K562 (cell line): ENCODE measurements at regions not wholly inside any gene's neighbourhood (a gene's known extent, or its start where the extent isn't known, plus 50 kb on each side); places are given as distances from the start of the nearest gene placed in this dataset.

Experiments used
- ATAC-seq: fragments of 200-7000 bp; cut with Tn5 transposase; 3 replicates; pipeline ENCODE4 v1.9.1; 2020; ENCODE audit warnings: moderate library complexity
- BruUV-seq: library from RNA; stranded (reverse); fragments of 400-500 nt; replicated peaks from 2 replicates; lab custom pipeline; 2021; lab: Mats Ljungman, UMichigan
- CTCF ChIA-PET: fragments of 300-600 bp; formaldehyde crosslinking; extraction: SDS; loops from one replicate; lab custom pipeline; 2021; ENCODE audit warnings: low intra/inter-chr PET ratio; lab: Yijun Ruan, JAX
- POLR2A ChIA-PET: fragments of 300-600, 350-650 bp; sonication (Branson Sonifier 250); formaldehyde crosslinking; extraction: SDS; loops from one replicate; lab custom pipeline; 2021; ENCODE audit warnings: antibody characterized with exemption, inconsistent platforms; lab: Yijun Ruan, JAX
- DNase-seq, 4 experiments: peaks; one replicate each; pipeline versions ENCODE4 v3.0.0 to v3.0.0-alpha.2; 2011 to 2018; ENCODE audit warnings: low spot score in 3 of 4, mixed read lengths in 3 of 4; ENCODE audit errors: extremely low read depth in 1 of 4
- FAIRE-seq: peaks from 2 replicates; lab custom pipeline; 2011; peaks lifted over from hg19 to GRCh38; lab: Jason Lieb, UNC
- H2AFZ ChIP-seq: 2 replicates; pipeline ENCODE4 v1.6.0; 2011; ENCODE audit warnings: low read depth, low read length, control low read depth, inconsistent platforms
- H3K27ac ChIP-seq: fragments of 200-600 bp; 3 replicates; pipeline ENCODE4 v1.8.0; 2011; ENCODE audit warnings: low read depth, mild to moderate bottlenecking, control low read depth, inconsistent platforms, low read length, moderate library complexity, mixed read lengths; ENCODE audit errors: extremely low read depth
- H3K27me3 ChIP-seq, 2 experiments: fragments of 300-600 bp in 1 of 2; 2 replicates in 1 of 2; 3 replicates in 1 of 2; pipeline versions ENCODE4 v1.6.0 to v1.8.0; 2011; ENCODE audit warnings: inconsistent platforms in 2 of 2, low read length in 2 of 2, mild to moderate bottlenecking in 1 of 2, mixed read lengths in 1 of 2, moderate library complexity in 1 of 2; ENCODE audit not compliant: control insufficient read depth in 2 of 2, insufficient read depth in 2 of 2
- H3K36me3 ChIP-seq: fragments of 300-600 bp; 3 replicates; pipeline ENCODE4 v1.8.0; 2011; ENCODE audit warnings: mild to moderate bottlenecking, low read length, inconsistent platforms; ENCODE audit not compliant: control insufficient read depth, insufficient read depth
- H3K4me1 ChIP-seq, 2 experiments: fragments of 200-600 bp in 1 of 2; replicated peaks in 1 of 2; 2 replicates in 1 of 2; 3 replicates in 1 of 2; pipeline versions ENCODE4 v1.5.1 to v1.8.0; 2011; ENCODE audit warnings: inconsistent platforms in 2 of 2, low read length in 2 of 2, mild to moderate bottlenecking in 1 of 2, mixed read lengths in 1 of 2, moderate library complexity in 1 of 2; ENCODE audit not compliant: control insufficient read depth in 2 of 2, insufficient read depth in 2 of 2
- H3K4me2 ChIP-seq: 2 replicates; pipeline ENCODE4 v1.6.1; 2011; ENCODE audit warnings: low read length, control low read depth, inconsistent platforms, mixed read lengths; ENCODE audit not compliant: insufficient read depth
- H3K4me3 ChIP-seq: fragments of 200-600 bp; sonication (generic), shearing (Covaris generic); 2 replicates; pipeline ENCODE4 v1.5.1; 2016; ENCODE audit warnings: control low read depth, inconsistent platforms
- H3K79me2 ChIP-seq: fragments of 200-600 bp; 3 replicates; pipeline ENCODE4 v1.8.0; 2011; ENCODE audit warnings: low read length, inconsistent platforms; ENCODE audit not compliant: control insufficient read depth, insufficient read depth
- H3K9ac ChIP-seq, 2 experiments: 2 replicates each; pipeline versions ENCODE4 v1.6.0 to v1.6.1; 2011; ENCODE audit warnings: low read depth in 2 of 2, low read length in 2 of 2, control low read depth in 1 of 2, inconsistent platforms in 1 of 2, mild to moderate bottlenecking in 1 of 2, mixed read lengths in 1 of 2; ENCODE audit not compliant: insufficient read depth in 1 of 2
- H3K9me1 ChIP-seq: one replicate; pipeline ENCODE4 v1.6.0; 2011; ENCODE audit warnings: inconsistent platforms, mild to moderate bottlenecking, low read length, moderate library complexity; ENCODE audit not compliant: control insufficient read depth, insufficient read depth
- H3K9me3 ChIP-seq: replicated peaks from 2 replicates; pipeline ENCODE4 v1.5.1; 2011; ENCODE audit warnings: low read depth, low read length, inconsistent platforms; ENCODE audit not compliant: control insufficient read depth, insufficient read depth
- H4K20me1 ChIP-seq: replicated peaks from 2 replicates; pipeline ENCODE4 v1.6.1; 2011; ENCODE audit warnings: low read length, inconsistent platforms, mixed read lengths; ENCODE audit not compliant: control insufficient read depth, insufficient read depth
- HNRNPLL ChIP-seq: fragments of 200-400 bp; formaldehyde crosslinking; IDR thresholded peaks from 2 replicates; pipeline ENCODE4 v1.6.1; 2017; ENCODE audit warnings: low read length, low read depth, mild to moderate bottlenecking; ENCODE audit not compliant: poor library complexity, severe bottlenecking
- HOXB6 ChIP-seq: fragments of 250-450 bp; sonication (Bioruptor Pico); IDR thresholded peaks from 2 replicates; pipeline ENCODE4 v1.5.1; 2022; ENCODE audit warnings: mild to moderate bottlenecking, borderline replicate concordance
- L3MBTL2 ChIP-seq: fragments of 450-650 bp; IDR thresholded peaks from 2 replicates; pipeline ENCODE4 v1.6.1; 2016; ENCODE audit warnings: mild to moderate bottlenecking, moderate library complexity
- MYC ChIP-seq, 2 experiments: fragments of 250-450 bp in 1 of 2; sonication (Bioruptor Pico) in 1 of 2; IDR thresholded peaks; 2 replicates each; pipeline versions ENCODE4 v1.5.1 to v1.6.1; 2012 to 2021; ENCODE audit warnings: low read depth in 2 of 2, borderline replicate concordance in 1 of 2, improper control_type of control experiment in 1 of 2, low read length in 1 of 2, mild to moderate bottlenecking in 1 of 2, moderate library complexity in 1 of 2
- PCBP2 ChIP-seq: fragments of 200-400 bp; formaldehyde crosslinking; IDR thresholded peaks from 2 replicates; pipeline ENCODE4 v1.6.1; 2018; ENCODE audit warnings: low read length, low read depth, mild to moderate bottlenecking, moderate library complexity; ENCODE audit not compliant: poor library complexity, severe bottlenecking
- POLR2A ChIP-seq: fragments of 450-650 bp; conservative IDR thresholded peaks from 2 replicates; pipeline ENCODE4 v1.6.1; 2016
- TFE3 ChIP-seq: fragments of 450-650 bp; formaldehyde crosslinking; IDR thresholded peaks from 2 replicates; pipeline ENCODE4 v1.4.0; 2020; ENCODE audit warnings: mild to moderate bottlenecking, mixed read lengths
- ZFPM2 ChIP-seq: fragments of 250-450 bp; sonication (Bioruptor Pico); IDR thresholded peaks from 2 replicates; pipeline ENCODE4 v1.5.1; 2022; ENCODE audit warnings: mild to moderate bottlenecking
- ZNF431 ChIP-seq: sonication (generic); formaldehyde crosslinking; IDR thresholded peaks from 2 replicates; pipeline ENCODE4 v1.8.0; 2022; ENCODE audit warnings: mild to moderate bottlenecking, missing genetic modification reagents
- ZNF583 ChIP-seq: fragments of 250-450 bp; sonication (Bioruptor Pico); IDR thresholded peaks from 2 replicates; pipeline ENCODE4 v1.4.0; 2020
- ZNF584 ChIP-seq: fragments of 200-800 bp; sonication (Bioruptor generic); IDR thresholded peaks from 2 replicates; pipeline ENCODE4 v1.6.1; 2016; ENCODE audit warnings: low read depth, mild to moderate bottlenecking, missing genetic modification characterization, missing compliant biosample characterization
- WGBS: fragments of 100-300 bp; shearing (Covaris generic); methylation state at CpG from one replicate; pipeline ENCODE4 v1.1.6; 2016; ENCODE audit warnings: low coverage, mixed read lengths; ENCODE audit not compliant: insufficient coverage; ENCODE audit errors: missing lambda C conversion rate; 5-methylcytosine and 5-hydroxymethylcytosine counted together
- in situ Hi-C: fragments of 300-500 bp; cut with MboI; formaldehyde crosslinking; loops from 4 replicates; pipeline ENCODE4 v1.15.0; 2018; ENCODE audit warnings: inconsistent platforms, mixed read lengths
- intact Hi-C: fragments of 100-400 bp; cut with micrococcal nuclease; formaldehyde crosslinking; loops from 2 replicates; pipeline ENCODE4 v1.14.2; 2022
- TF ChIP-seq, protein P1 (sequence below): fragments of 450-650 bp; IDR thresholded peaks from 2 replicates; pipeline ENCODE4 v1.6.1; 2018; ENCODE audit warnings: mild to moderate bottlenecking, low read depth; ENCODE audit not compliant: partially characterized antibody

GRCh38 chr9:108207561-108208165 lies 648.1 kb downstream of the ACTL7B start:
- no peaks in the 10 kb centered on the region for H4K20me1 ChIP-seq
- TF ChIP-seq ZNF584 (CRISPR knock-in tag) (no peak), L3MBTL2 (peak; percentile 27; the same call in 1 of the 2 replicates)
- DNase-seq, result no peak
- H3K36me3 ChIP-seq, result no peaks in the 10 kb centered on the region
- in situ Hi-C loops (no loop called here), intact Hi-C loops (no loop called here)
- H3K4me3 ChIP-seq, result no peak overlapping the region
- H3K27me3 ChIP-seq, result peaks cover 3 to 8% of the 10 kb centered on the region in 2 experiments; a peak in 2 of 5 replicates
- 2% methylated on average over 7 of the region's 7 CpGs for WGBS
- H3K9ac ChIP-seq, result no peak overlapping the region
- no peak overlapping the region for H2AFZ ChIP-seq
- no TSS peak for BruUV-seq
- no peaks in the 10 kb centered on the region for H3K9me3 ChIP-seq
- H3K27ac ChIP-seq, result no peak overlapping the region
- ChIA-PET POLR2A (interaction anchor here (0.6 kb wide), 1 partner anchor 279 kb away, joined by 3 read pairs; no protein-coding TSS in a partner anchor), CTCF (no interaction called here)
- no peaks in the 10 kb centered on the region for H3K9me1 ChIP-seq
- peak; percentile 57 for ATAC-seq
- FAIRE-seq, result no peak
- no peaks in the 10 kb centered on the region for H3K4me1 ChIP-seq
- H3K4me2 ChIP-seq, result no peak overlapping the region
- H3K79me2 ChIP-seq, result no peaks in the 10 kb centered on the region

DNA sequence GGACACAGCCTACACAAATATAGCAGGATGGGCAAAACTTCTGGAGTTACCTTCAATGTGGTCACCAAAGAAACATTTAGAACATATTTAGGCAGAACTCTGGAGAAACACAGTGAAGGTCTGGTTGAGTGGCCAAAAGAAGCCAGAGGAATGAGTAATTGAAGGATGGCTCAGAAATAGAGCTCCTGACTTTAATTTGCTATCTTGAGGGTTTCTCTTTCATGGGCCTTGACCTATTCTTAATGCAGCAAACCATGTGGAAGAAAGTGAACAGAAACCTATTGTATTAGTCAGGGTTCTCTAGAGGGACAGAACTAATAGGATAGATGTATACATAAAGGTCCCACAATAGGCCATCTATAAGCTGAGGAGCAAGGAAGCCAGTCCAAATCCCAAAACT lies 650.5 kb downstream of the ACTL7B start:
- DNase-seq, result no peak
- ChIA-PET CTCF (no interaction called here), POLR2A (no interaction called here)
- FAIRE-seq, result no peak
- no peaks in the 10 kb centered on the region for H3K9me3 ChIP-seq
- in situ Hi-C loops (no loop called here), intact Hi-C loops (no loop called here)
- ATAC-seq, result no peak
- H3K9me1 ChIP-seq, result no peaks in the 10 kb centered on the region
- H3K4me1 ChIP-seq, result no peaks in the 10 kb centered on the region
- no peaks in the 10 kb centered on the region for H3K36me3 ChIP-seq
- H3K4me2 ChIP-seq, result no peak overlapping the region
- H3K79me2 ChIP-seq, result no peaks in the 10 kb centered on the region
- no peak overlapping the region for H3K9ac ChIP-seq
- H3K27me3 ChIP-seq, result 0 out of 5 replicates have a peak, but pooled peaks cover 0 to 3% of the 10 kb centered on the region in 2 experiments
- H4K20me1 ChIP-seq, result no peaks in the 10 kb centered on the region
- no peak overlapping the region for H3K4me3 ChIP-seq
- no TSS peak for BruUV-seq
- H3K27ac ChIP-seq, result no peak overlapping the region
- H2AFZ ChIP-seq, result no peak overlapping the region
- TF ChIP-seq TFE3 (CRISPR knock-in tag) (no peak), PCBP2 (no peak), ZNF583 (CRISPR knock-in tag) (no peak), ZFPM2 (no peak), MYC (IDR thresholded peaks at IDR 0.05; ENCODE audit: low read depth, low read length) (no peak), MYC (CRISPR knock-in tag; IDR thresholded peaks at IDR 0.05; ENCODE audit: borderline replicate concordance, low read depth) (no peak), ZNF431 (no peak), HOXB6 (CRISPR knock-in tag) (no peak), HNRNPLL (no peak), POLR2A (no peak)
- TF ChIP-seq, protein P1, sequence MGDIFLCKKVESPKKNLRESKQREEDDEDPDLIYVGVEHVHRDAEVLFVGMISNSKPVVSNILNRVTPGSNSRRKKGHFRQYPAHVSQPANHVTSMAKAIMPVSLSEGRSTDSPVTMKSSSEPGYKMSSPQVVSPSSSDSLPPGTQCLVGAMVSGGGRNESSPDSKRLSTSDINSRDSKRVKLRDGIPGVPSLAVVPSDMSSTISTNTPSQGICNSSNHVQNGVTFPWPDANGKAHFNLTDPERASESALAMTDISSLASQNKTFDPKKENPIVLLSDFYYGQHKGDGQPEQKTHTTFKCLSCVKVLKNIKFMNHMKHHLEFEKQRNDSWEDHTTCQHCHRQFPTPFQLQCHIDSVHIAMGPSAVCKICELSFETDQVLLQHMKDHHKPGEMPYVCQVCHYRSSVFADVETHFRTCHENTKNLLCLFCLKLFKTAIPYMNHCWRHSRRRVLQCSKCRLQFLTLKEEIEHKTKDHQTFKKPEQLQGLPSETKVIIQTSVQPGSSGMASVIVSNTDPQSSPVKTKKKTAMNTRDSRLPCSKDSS, result no peak
